K562 (cell line): ENCODE measurements at regions not wholly inside any gene's neighbourhood (a gene's known extent, or its start where the extent isn't known, plus 50 kb on each side); places are given as distances from the start of the nearest gene placed in this dataset.

Experiments
- ATAC-seq: fragments of 200-7000 bp; cut with Tn5 transposase; 3 replicates; pipeline ENCODE4 v1.9.1; 2020; ENCODE audit warnings: moderate library complexity
- BruUV-seq: library from RNA; stranded (reverse); fragments of 400-500 nt; replicated peaks from 2 replicates; lab custom pipeline; 2021; lab: Mats Ljungman, UMichigan
- CTCF ChIA-PET: fragments of 300-600 bp; formaldehyde crosslinking; extraction: SDS; loops from one replicate; lab custom pipeline; 2021; ENCODE audit warnings: low intra/inter-chr PET ratio; lab: Yijun Ruan, JAX
- POLR2A ChIA-PET: fragments of 300-600, 350-650 bp; sonication (Branson Sonifier 250); formaldehyde crosslinking; extraction: SDS; loops from one replicate; lab custom pipeline; 2021; ENCODE audit warnings: antibody characterized with exemption, inconsistent platforms; lab: Yijun Ruan, JAX
- DNase-seq, 4 experiments: peaks; one replicate each; pipeline versions ENCODE4 v3.0.0 to v3.0.0-alpha.2; 2011 to 2018; ENCODE audit warnings: low spot score in 3 of 4, mixed read lengths in 3 of 4; ENCODE audit errors: extremely low read depth in 1 of 4
- FAIRE-seq: peaks from 2 replicates; lab custom pipeline; 2011; peaks lifted over from hg19 to GRCh38; lab: Jason Lieb, UNC
- H2AFZ ChIP-seq: 2 replicates; pipeline ENCODE4 v1.6.0; 2011; ENCODE audit warnings: low read depth, low read length, control low read depth, inconsistent platforms
- H3K27ac ChIP-seq: fragments of 200-600 bp; 3 replicates; pipeline ENCODE4 v1.8.0; 2011; ENCODE audit warnings: low read depth, mild to moderate bottlenecking, control low read depth, inconsistent platforms, low read length, moderate library complexity, mixed read lengths; ENCODE audit errors: extremely low read depth
- H3K27me3 ChIP-seq, 2 experiments: fragments of 300-600 bp in 1 of 2; 2 replicates in 1 of 2; 3 replicates in 1 of 2; pipeline versions ENCODE4 v1.6.0 to v1.8.0; 2011; ENCODE audit warnings: inconsistent platforms in 2 of 2, low read length in 2 of 2, mild to moderate bottlenecking in 1 of 2, mixed read lengths in 1 of 2, moderate library complexity in 1 of 2; ENCODE audit not compliant: control insufficient read depth in 2 of 2, insufficient read depth in 2 of 2
- H3K36me3 ChIP-seq: fragments of 300-600 bp; 3 replicates; pipeline ENCODE4 v1.8.0; 2011; ENCODE audit warnings: mild to moderate bottlenecking, low read length, inconsistent platforms; ENCODE audit not compliant: control insufficient read depth, insufficient read depth
- H3K4me1 ChIP-seq, 2 experiments: fragments of 200-600 bp in 1 of 2; replicated peaks in 1 of 2; 2 replicates in 1 of 2; 3 replicates in 1 of 2; pipeline versions ENCODE4 v1.5.1 to v1.8.0; 2011; ENCODE audit warnings: inconsistent platforms in 2 of 2, low read length in 2 of 2, mild to moderate bottlenecking in 1 of 2, mixed read lengths in 1 of 2, moderate library complexity in 1 of 2; ENCODE audit not compliant: control insufficient read depth in 2 of 2, insufficient read depth in 2 of 2
- H3K4me2 ChIP-seq: 2 replicates; pipeline ENCODE4 v1.6.1; 2011; ENCODE audit warnings: low read length, control low read depth, inconsistent platforms, mixed read lengths; ENCODE audit not compliant: insufficient read depth
- H3K4me3 ChIP-seq: fragments of 200-600 bp; sonication (generic), shearing (Covaris generic); 2 replicates; pipeline ENCODE4 v1.5.1; 2016; ENCODE audit warnings: control low read depth, inconsistent platforms
- H3K79me2 ChIP-seq: fragments of 200-600 bp; 3 replicates; pipeline ENCODE4 v1.8.0; 2011; ENCODE audit warnings: low read length, inconsistent platforms; ENCODE audit not compliant: control insufficient read depth, insufficient read depth
- H3K9ac ChIP-seq, 2 experiments: 2 replicates each; pipeline versions ENCODE4 v1.6.0 to v1.6.1; 2011; ENCODE audit warnings: low read depth in 2 of 2, low read length in 2 of 2, control low read depth in 1 of 2, inconsistent platforms in 1 of 2, mild to moderate bottlenecking in 1 of 2, mixed read lengths in 1 of 2; ENCODE audit not compliant: insufficient read depth in 1 of 2
- H3K9me1 ChIP-seq: one replicate; pipeline ENCODE4 v1.6.0; 2011; ENCODE audit warnings: inconsistent platforms, mild to moderate bottlenecking, low read length, moderate library complexity; ENCODE audit not compliant: control insufficient read depth, insufficient read depth
- H3K9me3 ChIP-seq: replicated peaks from 2 replicates; pipeline ENCODE4 v1.5.1; 2011; ENCODE audit warnings: low read depth, low read length, inconsistent platforms; ENCODE audit not compliant: control insufficient read depth, insufficient read depth
- H4K20me1 ChIP-seq: replicated peaks from 2 replicates; pipeline ENCODE4 v1.6.1; 2011; ENCODE audit warnings: low read length, inconsistent platforms, mixed read lengths; ENCODE audit not compliant: control insufficient read depth, insufficient read depth
- BHLHE40 ChIP-seq: IDR thresholded peaks from 2 replicates; pipeline ENCODE4 v1.6.1; 2011; ENCODE audit warnings: low read length, improper control_type of control experiment
- CBX3 ChIP-seq, 2 experiments: IDR thresholded peaks; 1 replicate in 1 of 2; 2 replicates in 1 of 2; pipeline ENCODE4 v1.6.1; 2012; ENCODE audit warnings: inconsistent platforms in 2 of 2, low read length in 2 of 2, borderline replicate concordance in 1 of 2, control low read depth in 1 of 2
- E2F3 ChIP-seq: fragments of 250-450 bp; sonication (Bioruptor Pico); IDR thresholded peaks from 2 replicates; pipeline ENCODE4 v1.4.0; 2020; ENCODE audit warnings: mild to moderate bottlenecking
- KLF6 ChIP-seq: fragments of 250-450 bp; sonication (Bioruptor Pico); IDR thresholded peaks from 2 replicates; pipeline ENCODE4 v1.4.0; 2020; ENCODE audit warnings: mild to moderate bottlenecking, moderate library complexity, borderline replicate concordance
- MEIS2 ChIP-seq: fragments of 450-650 bp; IDR thresholded peaks from 2 replicates; pipeline ENCODE4 v1.6.1; 2014; ENCODE audit warnings: mild to moderate bottlenecking; ENCODE audit not compliant: partially characterized antibody
- PRPF4 ChIP-seq: fragments of 200-400 bp; formaldehyde crosslinking; IDR thresholded peaks from one replicate; pipeline ENCODE4 v1.6.1; 2017; ENCODE audit warnings: low read length, low read depth, mild to moderate bottlenecking; ENCODE audit not compliant: insufficient read depth, poor library complexity, severe bottlenecking
- XRCC3 ChIP-seq: fragments of 450-650 bp; IDR thresholded peaks from 2 replicates; pipeline ENCODE4 v1.6.1; 2017; ENCODE audit warnings: mild to moderate bottlenecking, moderate library complexity
- YBX1 ChIP-seq: fragments of 450-650 bp; IDR thresholded peaks from 2 replicates; pipeline ENCODE4 v1.7.1; 2016; ENCODE audit warnings: mild to moderate bottlenecking
- ZNF696 ChIP-seq: fragments of 250-450 bp; sonication (Bioruptor Pico); conservative IDR thresholded peaks from 2 replicates; pipeline ENCODE4 v1.4.0; 2020; ENCODE audit warnings: mild to moderate bottlenecking, moderate library complexity
- WGBS: fragments of 100-300 bp; shearing (Covaris generic); methylation state at CpG from one replicate; pipeline ENCODE4 v1.1.6; 2016; ENCODE audit warnings: low coverage, mixed read lengths; ENCODE audit not compliant: insufficient coverage; ENCODE audit errors: missing lambda C conversion rate; 5-methylcytosine and 5-hydroxymethylcytosine counted together
- in situ Hi-C: fragments of 300-500 bp; cut with MboI; formaldehyde crosslinking; loops from 4 replicates; pipeline ENCODE4 v1.15.0; 2018; ENCODE audit warnings: inconsistent platforms, mixed read lengths
- intact Hi-C: fragments of 100-400 bp; cut with micrococcal nuclease; formaldehyde crosslinking; loops from 2 replicates; pipeline ENCODE4 v1.14.2; 2022
- TF ChIP-seq, protein P1 (sequence below): fragments of 450-650 bp; formaldehyde crosslinking; IDR thresholded peaks from 2 replicates; pipeline ENCODE4 v1.4.0; 2020; ENCODE audit warnings: mild to moderate bottlenecking
- TF ChIP-seq, protein P2 (sequence below): sonication (generic); formaldehyde crosslinking; IDR thresholded peaks from 2 replicates; pipeline ENCODE4 v1.8.1; 2023; ENCODE audit warnings: mild to moderate bottlenecking, missing genetic modification reagents
- TF ChIP-seq, protein P3 (sequence below): sonication (generic); formaldehyde crosslinking; IDR thresholded peaks from 2 replicates; pipeline ENCODE4 v1.8.1; 2022; ENCODE audit warnings: missing genetic modification reagents
- TF ChIP-seq, protein P4 (sequence below), 2 experiments: fragments of 150-350 bp in 1 of 2; IDR thresholded peaks; 2 replicates each; pipeline ENCODE4 v1.6.1; 2012 to 2016; ENCODE audit warnings: low read depth in 2 of 2, low read length in 2 of 2, mild to moderate bottlenecking in 1 of 2, moderate library complexity in 1 of 2

DNA sequence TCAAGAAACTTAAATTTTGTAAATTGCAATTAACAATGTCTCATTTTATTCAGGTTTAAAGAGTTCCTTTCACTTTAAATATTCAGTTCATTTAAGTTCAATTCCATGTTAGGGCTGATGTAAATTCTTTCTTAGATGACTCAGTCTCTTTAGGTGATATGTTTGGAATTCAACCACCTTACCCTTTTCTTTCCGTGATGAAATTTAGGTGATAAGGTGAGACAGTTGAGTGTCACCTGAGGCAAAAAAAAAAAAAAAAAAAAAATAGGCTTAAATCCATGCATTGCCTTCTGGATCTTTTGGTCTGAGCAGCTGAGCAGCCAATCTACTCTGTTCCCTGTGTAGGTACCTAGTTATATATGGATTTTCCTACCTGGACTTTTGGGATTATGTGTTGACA lies 299.5 kb downstream of the DAD1 start:
- Histone ChIP-seq H2AFZ (no peak overlapping the region), H3K4me2 (no peak overlapping the region), H3K9me3 (no peaks in the 10 kb centered on the region), H3K4me3 (no peak overlapping the region), H4K20me1 (no peaks in the 10 kb centered on the region), H3K27ac (no peak overlapping the region), H3K9ac (no peak overlapping the region), H3K4me1 (no peaks in the 10 kb centered on the region), H3K27me3 (no peaks in the 10 kb centered on the region), H3K9me1 (no peaks in the 10 kb centered on the region), H3K36me3 (no peaks in the 10 kb centered on the region), H3K79me2 (no peaks in the 10 kb centered on the region)
- ATAC-seq (no peak), FAIRE-seq (no peak), DNase-seq (no peak)
- WGBS, result 0% methylated on average over 1 of the region's 1 CpG
- no TSS peak for BruUV-seq
- in situ Hi-C loops, result no loop called here
- POLR2A ChIA-PET, result no interaction called here
- intact Hi-C loops, result no loop called here
- CTCF ChIA-PET, result no interaction called here
- TF ChIP-seq, protein P1, sequence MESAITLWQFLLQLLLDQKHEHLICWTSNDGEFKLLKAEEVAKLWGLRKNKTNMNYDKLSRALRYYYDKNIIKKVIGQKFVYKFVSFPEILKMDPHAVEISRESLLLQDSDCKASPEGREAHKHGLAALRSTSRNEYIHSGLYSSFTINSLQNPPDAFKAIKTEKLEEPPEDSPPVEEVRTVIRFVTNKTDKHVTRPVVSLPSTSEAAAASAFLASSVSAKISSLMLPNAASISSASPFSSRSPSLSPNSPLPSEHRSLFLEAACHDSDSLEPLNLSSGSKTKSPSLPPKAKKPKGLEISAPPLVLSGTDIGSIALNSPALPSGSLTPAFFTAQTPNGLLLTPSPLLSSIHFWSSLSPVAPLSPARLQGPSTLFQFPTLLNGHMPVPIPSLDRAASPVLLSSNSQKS (CRISPR knock-in tag), result no peak
- TF ChIP-seq YBX1 (no peak), CBX3 (IDR thresholded peaks at IDR 0.05; ENCODE audit: borderline replicate concordance in 1 of 2, low read length in 2 of 2) (no peak), XRCC3 (no peak), MEIS2 (no peak), E2F3 (CRISPR knock-in tag) (no peak), KLF6 (CRISPR knock-in tag) (no peak), BHLHE40 (no peak), ZNF696 (no peak), PRPF4 (no peak)
- TF ChIP-seq, protein P2, sequence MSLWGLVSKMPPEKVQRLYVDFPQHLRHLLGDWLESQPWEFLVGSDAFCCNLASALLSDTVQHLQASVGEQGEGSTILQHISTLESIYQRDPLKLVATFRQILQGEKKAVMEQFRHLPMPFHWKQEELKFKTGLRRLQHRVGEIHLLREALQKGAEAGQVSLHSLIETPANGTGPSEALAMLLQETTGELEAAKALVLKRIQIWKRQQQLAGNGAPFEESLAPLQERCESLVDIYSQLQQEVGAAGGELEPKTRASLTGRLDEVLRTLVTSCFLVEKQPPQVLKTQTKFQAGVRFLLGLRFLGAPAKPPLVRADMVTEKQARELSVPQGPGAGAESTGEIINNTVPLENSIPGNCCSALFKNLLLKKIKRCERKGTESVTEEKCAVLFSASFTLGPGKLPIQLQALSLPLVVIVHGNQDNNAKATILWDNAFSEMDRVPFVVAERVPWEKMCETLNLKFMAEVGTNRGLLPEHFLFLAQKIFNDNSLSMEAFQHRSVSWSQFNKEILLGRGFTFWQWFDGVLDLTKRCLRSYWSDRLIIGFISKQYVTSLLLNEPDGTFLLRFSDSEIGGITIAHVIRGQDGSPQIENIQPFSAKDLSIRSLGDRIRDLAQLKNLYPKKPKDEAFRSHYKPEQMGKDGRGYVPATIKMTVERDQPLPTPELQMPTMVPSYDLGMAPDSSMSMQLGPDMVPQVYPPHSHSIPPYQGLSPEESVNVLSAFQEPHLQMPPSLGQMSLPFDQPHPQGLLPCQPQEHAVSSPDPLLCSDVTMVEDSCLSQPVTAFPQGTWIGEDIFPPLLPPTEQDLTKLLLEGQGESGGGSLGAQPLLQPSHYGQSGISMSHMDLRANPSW (CRISPR knock-in tag), result no peak
- TF ChIP-seq, protein P3, sequence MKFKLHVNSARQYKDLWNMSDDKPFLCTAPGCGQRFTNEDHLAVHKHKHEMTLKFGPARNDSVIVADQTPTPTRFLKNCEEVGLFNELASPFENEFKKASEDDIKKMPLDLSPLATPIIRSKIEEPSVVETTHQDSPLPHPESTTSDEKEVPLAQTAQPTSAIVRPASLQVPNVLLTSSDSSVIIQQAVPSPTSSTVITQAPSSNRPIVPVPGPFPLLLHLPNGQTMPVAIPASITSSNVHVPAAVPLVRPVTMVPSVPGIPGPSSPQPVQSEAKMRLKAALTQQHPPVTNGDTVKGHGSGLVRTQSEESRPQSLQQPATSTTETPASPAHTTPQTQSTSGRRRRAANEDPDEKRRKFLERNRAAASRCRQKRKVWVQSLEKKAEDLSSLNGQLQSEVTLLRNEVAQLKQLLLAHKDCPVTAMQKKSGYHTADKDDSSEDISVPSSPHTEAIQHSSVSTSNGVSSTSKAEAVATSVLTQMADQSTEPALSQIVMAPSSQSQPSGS (CRISPR knock-in tag), result no peak
- TF ChIP-seq, protein P4, sequence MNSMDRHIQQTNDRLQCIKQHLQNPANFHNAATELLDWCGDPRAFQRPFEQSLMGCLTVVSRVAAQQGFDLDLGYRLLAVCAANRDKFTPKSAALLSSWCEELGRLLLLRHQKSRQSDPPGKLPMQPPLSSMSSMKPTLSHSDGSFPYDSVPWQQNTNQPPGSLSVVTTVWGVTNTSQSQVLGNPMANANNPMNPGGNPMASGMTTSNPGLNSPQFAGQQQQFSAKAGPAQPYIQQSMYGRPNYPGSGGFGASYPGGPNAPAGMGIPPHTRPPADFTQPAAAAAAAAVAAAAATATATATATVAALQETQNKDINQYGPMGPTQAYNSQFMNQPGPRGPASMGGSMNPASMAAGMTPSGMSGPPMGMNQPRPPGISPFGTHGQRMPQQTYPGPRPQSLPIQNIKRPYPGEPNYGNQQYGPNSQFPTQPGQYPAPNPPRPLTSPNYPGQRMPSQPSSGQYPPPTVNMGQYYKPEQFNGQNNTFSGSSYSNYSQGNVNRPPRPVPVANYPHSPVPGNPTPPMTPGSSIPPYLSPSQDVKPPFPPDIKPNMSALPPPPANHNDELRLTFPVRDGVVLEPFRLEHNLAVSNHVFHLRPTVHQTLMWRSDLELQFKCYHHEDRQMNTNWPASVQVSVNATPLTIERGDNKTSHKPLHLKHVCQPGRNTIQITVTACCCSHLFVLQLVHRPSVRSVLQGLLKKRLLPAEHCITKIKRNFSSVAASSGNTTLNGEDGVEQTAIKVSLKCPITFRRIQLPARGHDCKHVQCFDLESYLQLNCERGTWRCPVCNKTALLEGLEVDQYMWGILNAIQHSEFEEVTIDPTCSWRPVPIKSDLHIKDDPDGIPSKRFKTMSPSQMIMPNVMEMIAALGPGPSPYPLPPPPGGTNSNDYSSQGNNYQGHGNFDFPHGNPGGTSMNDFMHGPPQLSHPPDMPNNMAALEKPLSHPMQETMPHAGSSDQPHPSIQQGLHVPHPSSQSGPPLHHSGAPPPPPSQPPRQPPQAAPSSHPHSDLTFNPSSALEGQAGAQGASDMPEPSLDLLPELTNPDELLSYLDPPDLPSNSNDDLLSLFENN (IDR thresholded peaks at IDR 0.05; ENCODE audit: low read depth in 2 of 2, low read length in 2 of 2), result no peak
